Hepatocyte (in vitro differentiated cells): ENCODE measurements at regions not wholly inside any gene's neighbourhood (a gene's known extent, or its start where the extent isn't known, plus 50 kb on each side); places are given as distances from the start of the nearest gene placed in this dataset.

Source experiments
- CTCF ChIP-seq: fragments of 200-600 bp; sonication (generic); IDR thresholded peaks from 2 replicates; pipeline ENCODE4 v1.5.1; 2016; ENCODE audit warnings: antibody characterized with exemption, mild to moderate bottlenecking; ENCODE audit not compliant: poor library complexity
- EZH2 ChIP-seq: fragments of 200-600 bp; sonication (generic); IDR thresholded peaks from 2 replicates; pipeline ENCODE4 v1.6.1; 2016; ENCODE audit warnings: antibody characterized with exemption, mild to moderate bottlenecking, borderline replicate concordance
- EZH2phosphoT487 ChIP-seq: fragments of 200-600 bp; sonication (generic); IDR thresholded peaks from one replicate; pipeline ENCODE4 v1.6.1; 2018; ENCODE audit warnings: antibody characterized with exemption, mild to moderate bottlenecking, low read depth, moderate library complexity; ENCODE audit not compliant: unreplicated experiment, severe bottlenecking

- TF ChIP-seq CTCF (no peak), EZH2phosphoT487 (no peak), EZH2 (no peak)
Observed at GRCh38 chr4:38364383-38364963, 299.5 kb upstream of the KLF3 start.
